Panc1 (cell line): ENCODE measurements at regions not wholly inside any gene's neighbourhood (a gene's known extent, or its start where the extent isn't known, plus 50 kb on each side); places are given as distances from the start of the nearest gene placed in this dataset.

Experiments used
- CTCF ChIP-seq: fragments of 450-650 bp; IDR thresholded peaks from 2 replicates; pipeline ENCODE4 v1.5.1; 2017; ENCODE audit warnings: mild to moderate bottlenecking
- POLR2AphosphoS5 ChIP-seq: IDR thresholded peaks from 2 replicates; pipeline ENCODE4 v1.6.1; 2012; ENCODE audit warnings: mild to moderate bottlenecking, low read depth, low read length, moderate library complexity
- REST ChIP-seq, 2 experiments: IDR thresholded peaks; 2 replicates each; pipeline ENCODE4 v1.6.1; 2011 to 2012; ENCODE audit warnings: low read depth in 2 of 2, control low read depth in 1 of 2, low read length in 1 of 2, mild to moderate bottlenecking in 1 of 2, moderate library complexity in 1 of 2; ENCODE audit not compliant: insufficient read depth in 1 of 2
- SIN3A ChIP-seq: IDR thresholded peaks from 2 replicates; pipeline ENCODE4 v1.6.1; 2012; ENCODE audit warnings: low read depth, mild to moderate bottlenecking, low read length, moderate library complexity, borderline replicate concordance; ENCODE audit not compliant: insufficient read depth

GRCh38 chr2:144165599-144166250 lies 354.2 kb downstream of the ZEB2 start:
- TF ChIP-seq CTCF (no peak), SIN3A (no peak), POLR2AphosphoS5 (no peak), REST (IDR thresholded peaks at IDR 0.05; ENCODE audit: insufficient read depth in 1 of 2, low read depth in 2 of 2, low read length in 1 of 2) (no peak)
